Keratinocyte (primary cell): ENCODE measurements at regions not wholly inside any gene's neighbourhood (a gene's known extent, or its start where the extent isn't known, plus 50 kb on each side); places are given as distances from the start of the nearest gene placed in this dataset.

Source experiments
- DNase-seq: peaks from one replicate; pipeline ENCODE4 v3.0.0-alpha.2; 2011; ENCODE audit warnings: low read depth, missing footprints, low spot score
- FAIRE-seq: peaks from 2 replicates; lab custom pipeline; 2011; peaks lifted over from hg19 to GRCh38; lab: Jason Lieb, UNC
- H2AFZ ChIP-seq: 2 replicates; pipeline ENCODE4 v1.6.0; 2012; ENCODE audit warnings: low read length, control low read depth, inconsistent platforms; ENCODE audit not compliant: control insufficient read depth
- H3K27ac ChIP-seq: 2 replicates; pipeline ENCODE4 v1.5.1; 2011; ENCODE audit warnings: low read length; ENCODE audit not compliant: control insufficient read depth, insufficient read depth
- H3K27me3 ChIP-seq: 3 replicates; pipeline ENCODE4 v1.6.0; 2011; ENCODE audit warnings: low read length; ENCODE audit not compliant: control insufficient read depth, insufficient read depth; ENCODE audit errors: extremely low read depth
- H3K36me3 ChIP-seq, 2 experiments: 2 replicates in 1 of 2; 3 replicates in 1 of 2; pipeline ENCODE4 v1.5.1; 2011; ENCODE audit warnings: low read length in 2 of 2, mild to moderate bottlenecking in 1 of 2; ENCODE audit not compliant: control insufficient read depth in 2 of 2, insufficient read depth in 2 of 2; ENCODE audit errors: extremely low read depth in 1 of 2
- H3K4me1 ChIP-seq: 3 replicates; pipeline ENCODE4 v1.5.1; 2011; ENCODE audit warnings: low read length; ENCODE audit not compliant: control insufficient read depth, insufficient read depth; ENCODE audit errors: extremely low read depth
- H3K4me2 ChIP-seq: 3 replicates; pipeline ENCODE4 v1.6.0; 2011; ENCODE audit warnings: low read depth, low read length; ENCODE audit not compliant: control insufficient read depth, insufficient read depth; ENCODE audit errors: extremely low read depth
- H3K4me3 ChIP-seq, 3 experiments: fragments of 200-600 bp in 1 of 3; sonication (generic) in 1 of 3; 2 replicates in 2 of 3; 3 replicates in 1 of 3; pipeline ENCODE4 v1.5.1; 2011 to 2016; ENCODE audit warnings: low read length in 3 of 3, mild to moderate bottlenecking in 3 of 3, control low read depth in 2 of 3, inconsistent platforms in 1 of 3, low read depth in 1 of 3, mixed read lengths in 1 of 3, mixed run types in 1 of 3, moderate library complexity in 1 of 3; ENCODE audit not compliant: control insufficient read depth in 2 of 3, insufficient read depth in 2 of 3; ENCODE audit errors: extremely low read depth in 1 of 3
- H3K79me2 ChIP-seq: 2 replicates; pipeline ENCODE4 v1.6.0; 2012; ENCODE audit warnings: low read length; ENCODE audit not compliant: control insufficient read depth, insufficient read depth
- H3K9ac ChIP-seq: 3 replicates; pipeline ENCODE4 v1.6.0; 2011; ENCODE audit warnings: low read length; ENCODE audit not compliant: control insufficient read depth, insufficient read depth; ENCODE audit errors: extremely low read depth
- H3K9me1 ChIP-seq: 3 replicates; pipeline ENCODE4 v1.6.0; 2011; ENCODE audit warnings: low read length; ENCODE audit not compliant: control insufficient read depth, insufficient read depth; ENCODE audit errors: extremely low read depth
- H3K9me3 ChIP-seq: 2 replicates; pipeline ENCODE4 v1.5.1; 2012; ENCODE audit warnings: low read depth, low read length; ENCODE audit not compliant: control insufficient read depth
- H4K20me1 ChIP-seq: 3 replicates; pipeline ENCODE4 v1.6.0; 2011; ENCODE audit warnings: low read length; ENCODE audit not compliant: control insufficient read depth, insufficient read depth; ENCODE audit errors: extremely low read depth
- CTCF ChIP-seq, 3 experiments: IDR thresholded peaks in 1 of 3; conservative IDR thresholded peaks in 1 of 3; optimal IDR thresholded peaks in 1 of 3; 2 replicates in 2 of 3; 3 replicates in 1 of 3; pipeline versions ENCODE3 to v1.5.1; 2011; ENCODE audit warnings: low read length in 3 of 3, mild to moderate bottlenecking in 3 of 3, moderate library complexity in 2 of 3, control low read depth in 1 of 3, inconsistent platforms in 1 of 3; ENCODE audit not compliant: insufficient read depth in 2 of 3; ENCODE audit errors: extremely low read depth in 1 of 3
- EZH2 ChIP-seq: IDR thresholded peaks from one replicate; pipeline ENCODE4 v1.6.1; 2012; ENCODE audit warnings: inconsistent platforms, mild to moderate bottlenecking, low read length, moderate library complexity
- dilution Hi-C: fragments of 300-500 bp; cut with MboI; formaldehyde crosslinking; loops from one replicate; pipeline ENCODE4 v1.7.0; 2020; ENCODE audit warnings: low sequenced_read_pairs; ENCODE audit not compliant: extremely low pct_ligation_motif_present

DNA sequence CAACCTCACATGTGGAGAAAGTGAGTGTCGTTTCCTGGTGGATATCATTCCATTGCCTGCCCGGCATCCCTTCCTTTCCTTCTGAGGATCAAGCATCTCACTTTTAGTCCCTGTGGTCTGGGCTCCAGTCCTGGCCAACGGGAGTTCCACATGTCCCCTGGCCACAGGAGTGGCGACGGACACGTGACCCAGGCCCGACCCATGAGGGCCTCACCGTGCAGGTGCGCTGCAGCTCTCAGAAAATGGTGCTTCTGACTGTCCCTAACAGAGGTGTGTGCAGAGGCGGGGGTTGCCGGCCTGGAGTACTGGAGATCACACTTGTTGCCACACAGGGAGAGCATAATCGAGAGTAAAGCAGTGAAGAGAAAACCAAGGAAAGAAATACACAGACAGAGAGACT, 476.9 kb upstream of the FRG1 start:
- no peak overlapping the region for H3K4me2 ChIP-seq
- H3K36me3 ChIP-seq: no peaks in the 10 kb centered on the region
- no peaks in the 10 kb centered on the region for H4K20me1 ChIP-seq
- H3K4me1 ChIP-seq: no peaks in the 10 kb centered on the region
- no peak for FAIRE-seq
- H3K27ac ChIP-seq: no peak overlapping the region
- no peaks in the 10 kb centered on the region for H3K9me1 ChIP-seq
- dilution Hi-C loops: no loop called here
- no peaks in the 10 kb centered on the region for H3K79me2 ChIP-seq
- no peak overlapping the region for H2AFZ ChIP-seq
- no peaks in the 10 kb centered on the region for H3K27me3 ChIP-seq
- peaks cover 4% of the 10 kb centered on the region for H3K9me3 ChIP-seq
- TF ChIP-seq CTCF (optimal IDR thresholded peaks at IDR 0.05 in 1 of 3, IDR thresholded peaks at IDR 0.05 in 1 of 3, conservative IDR thresholded peaks at IDR 0.05 in 1 of 3; ENCODE audit: extremely low read depth in 1 of 3, insufficient read depth in 2 of 3, low read length in 3 of 3) (no peak), EZH2 (no peak)
- no peak for DNase-seq
- no peak overlapping the region for H3K4me3 ChIP-seq
- no peak overlapping the region for H3K9ac ChIP-seq

- no peak for TF ChIP-seq CTCF (optimal IDR thresholded peaks at IDR 0.05 in 1 of 3, IDR thresholded peaks at IDR 0.05 in 1 of 3, conservative IDR thresholded peaks at IDR 0.05 in 1 of 3; ENCODE audit: extremely low read depth in 1 of 3, insufficient read depth in 2 of 3, low read length in 3 of 3)
- TF ChIP-seq EZH2: no peak
- DNase-seq (no peak), FAIRE-seq (no peak)
- H3K79me2 ChIP-seq: no peaks in the 10 kb centered on the region
- no peak overlapping the region for H3K4me3 ChIP-seq
- H3K9ac ChIP-seq: no peak overlapping the region
- dilution Hi-C loops: no loop called here
- H3K4me2 ChIP-seq: no peak overlapping the region
- no peaks in the 10 kb centered on the region for H3K36me3 ChIP-seq
- H3K9me3 ChIP-seq: peaks cover 20% of the 10 kb centered on the region
- H3K27me3 ChIP-seq: no peaks in the 10 kb centered on the region
- no peaks in the 10 kb centered on the region for H3K4me1 ChIP-seq
- no peaks in the 10 kb centered on the region for H3K9me1 ChIP-seq
- no peaks in the 10 kb centered on the region for H4K20me1 ChIP-seq
- no peak overlapping the region for H2AFZ ChIP-seq
- H3K27ac ChIP-seq: no peak overlapping the region
Measured at GRCh38 chr4:189494407-189494806, 446.3 kb upstream of the FRG1 start.
